Mesendoderm (in vitro differentiated cells): ENCODE measurements at regions not wholly inside any gene's neighbourhood (a gene's known extent, or its start where the extent isn't known, plus 50 kb on each side); places are given as distances from the start of the nearest gene placed in this dataset.

ENCODE experiments used
- DNase-seq: peaks from one replicate; pipeline ENCODE4 v3.0.0; 2013
- H2AK5ac ChIP-seq: 2 replicates; pipeline ENCODE4 v1.6.1; 2013; ENCODE audit warnings: low read length, inconsistent platforms
- H2BK120ac ChIP-seq: 2 replicates; pipeline ENCODE4 v1.6.1; 2013; ENCODE audit warnings: low read depth, mild to moderate bottlenecking, low read length, moderate library complexity, mixed read lengths
- H2BK15ac ChIP-seq: replicated peaks from 2 replicates; pipeline ENCODE4 v1.6.1; 2013; ENCODE audit warnings: low read depth, mild to moderate bottlenecking, moderate library complexity
- H2BK5ac ChIP-seq: 2 replicates; pipeline ENCODE4 v1.6.1; 2013; ENCODE audit warnings: low read length, inconsistent platforms
- H3K18ac ChIP-seq: 2 replicates; pipeline ENCODE4 v1.6.1; 2013; ENCODE audit warnings: mild to moderate bottlenecking, low read length, mixed read lengths
- H3K23ac ChIP-seq: one replicate; pipeline ENCODE4 v1.6.1; 2013; ENCODE audit warnings: low read length
- H3K27ac ChIP-seq: 2 replicates; pipeline ENCODE4 v1.5.1; 2013; ENCODE audit warnings: low read depth, mild to moderate bottlenecking, inconsistent platforms, low read length, moderate library complexity
- H3K27me3 ChIP-seq: 2 replicates; pipeline ENCODE4 v1.6.1; 2013; ENCODE audit warnings: low read length, control low read depth, mild to moderate bottlenecking, inconsistent platforms; ENCODE audit not compliant: insufficient read depth, poor library complexity
- H3K36me3 ChIP-seq: 2 replicates; pipeline ENCODE4 v1.6.1; 2013; ENCODE audit warnings: low read length, inconsistent platforms; ENCODE audit not compliant: control insufficient read depth, insufficient read depth
- H3K4ac ChIP-seq: one replicate; pipeline ENCODE4 v1.6.1; 2013; ENCODE audit warnings: low read depth, mild to moderate bottlenecking, low read length, moderate library complexity
- H3K4me1 ChIP-seq: 2 replicates; pipeline ENCODE4 v1.6.1; 2013; ENCODE audit warnings: low read depth, low read length, inconsistent platforms; ENCODE audit not compliant: control insufficient read depth
- H3K4me2 ChIP-seq: 2 replicates; pipeline ENCODE4 v1.6.1; 2013; ENCODE audit warnings: low read length
- H3K4me3 ChIP-seq: 2 replicates; pipeline ENCODE4 v1.5.1; 2013; ENCODE audit warnings: mild to moderate bottlenecking, low read length
- H3K56ac ChIP-seq: one replicate; pipeline ENCODE4 v1.6.1; 2013; ENCODE audit warnings: low read length
- H3K79me1 ChIP-seq: 2 replicates; pipeline ENCODE4 v1.6.1; 2013; ENCODE audit warnings: low read length, inconsistent platforms
- H3K79me2 ChIP-seq: 2 replicates; pipeline ENCODE4 v1.6.1; 2013; ENCODE audit warnings: mild to moderate bottlenecking, low read length; ENCODE audit not compliant: control insufficient read depth, insufficient read depth
- H3K9ac ChIP-seq: 2 replicates; pipeline ENCODE4 v1.6.1; 2013; ENCODE audit warnings: low read length, inconsistent platforms
- H4K5ac ChIP-seq: one replicate; pipeline ENCODE4 v1.6.1; 2013; ENCODE audit warnings: low read length
- H4K8ac ChIP-seq: one replicate; pipeline ENCODE4 v1.6.1; 2013; ENCODE audit warnings: low read depth, mild to moderate bottlenecking, control low read depth, low read length, moderate library complexity
- WGBS: extraction: QIAGEN DNeasy Blood & Tissue Kit; methylation state at CpG from one replicate; pipeline ENCODE4 v1.1.7; 2013; ENCODE audit warnings: low lambda C conversion rate, missing lambda C conversion rate; ENCODE audit not compliant: insufficient coverage; ENCODE audit errors: extremely low coverage; 5-methylcytosine and 5-hydroxymethylcytosine counted together

- no peak overlapping the region for H3K4ac ChIP-seq
- no peak overlapping the region for H3K56ac ChIP-seq
- DNase-seq, result peak; percentile 15
- no peaks in the 10 kb centered on the region for H3K36me3 ChIP-seq
- H3K23ac ChIP-seq, result no peak overlapping the region
- H2BK120ac ChIP-seq, result no peak overlapping the region
- H3K27me3 ChIP-seq, result no peaks in the 10 kb centered on the region
- no peak overlapping the region for H3K27ac ChIP-seq
- no CpG with 5 or more reads among the region's 17 CpGs for WGBS
- no peak overlapping the region for H3K4me2 ChIP-seq
- H3K4me3 ChIP-seq, result no peak overlapping the region
- no peaks in the 10 kb centered on the region for H3K4me1 ChIP-seq
- H2BK5ac ChIP-seq, result no peak overlapping the region
- H4K8ac ChIP-seq, result no peak overlapping the region
- H2AK5ac ChIP-seq, result no peak overlapping the region
- no peak overlapping the region for H3K9ac ChIP-seq
- no peak overlapping the region for H2BK15ac ChIP-seq
- H3K18ac ChIP-seq, result no peak overlapping the region
- H3K79me1 ChIP-seq, result no peaks in the 10 kb centered on the region
- H3K79me2 ChIP-seq, result no peaks in the 10 kb centered on the region
- H4K5ac ChIP-seq, result no peak overlapping the region
Measured at GRCh38 chr11:64447831-64448598, 89.1 kb downstream of the RPS6KA4 start.

- no peaks in the 10 kb centered on the region for H3K27me3 ChIP-seq
- peak; percentile 87 for DNase-seq
- no CpG with 5 or more reads among the region's 37 CpGs for WGBS
- H3K9ac ChIP-seq, result no peak overlapping the region
- H3K27ac ChIP-seq, result no peak overlapping the region
- H2AK5ac ChIP-seq, result no peak overlapping the region
- H3K4me3 ChIP-seq, result no peak overlapping the region
- H3K18ac ChIP-seq, result no peak overlapping the region
- H3K36me3 ChIP-seq, result no peaks in the 10 kb centered on the region
- H3K4ac ChIP-seq, result no peak overlapping the region
- no peak overlapping the region for H2BK5ac ChIP-seq
- H2BK15ac ChIP-seq, result no peak overlapping the region
- H3K79me1 ChIP-seq, result no peaks in the 10 kb centered on the region
- H3K56ac ChIP-seq, result no peak overlapping the region
- H2BK120ac ChIP-seq, result no peak overlapping the region
- H3K79me2 ChIP-seq, result no peaks in the 10 kb centered on the region
- H3K23ac ChIP-seq, result no peak overlapping the region
- no peaks in the 10 kb centered on the region for H3K4me1 ChIP-seq
- peak overlapping the region; percentile 71 for H3K4me2 ChIP-seq
- no peak overlapping the region for H4K8ac ChIP-seq
- no peak overlapping the region for H4K5ac ChIP-seq
Measured at GRCh38 chr11:64448599-64449380, 89.8 kb downstream of the RPS6KA4 start.

DNA sequence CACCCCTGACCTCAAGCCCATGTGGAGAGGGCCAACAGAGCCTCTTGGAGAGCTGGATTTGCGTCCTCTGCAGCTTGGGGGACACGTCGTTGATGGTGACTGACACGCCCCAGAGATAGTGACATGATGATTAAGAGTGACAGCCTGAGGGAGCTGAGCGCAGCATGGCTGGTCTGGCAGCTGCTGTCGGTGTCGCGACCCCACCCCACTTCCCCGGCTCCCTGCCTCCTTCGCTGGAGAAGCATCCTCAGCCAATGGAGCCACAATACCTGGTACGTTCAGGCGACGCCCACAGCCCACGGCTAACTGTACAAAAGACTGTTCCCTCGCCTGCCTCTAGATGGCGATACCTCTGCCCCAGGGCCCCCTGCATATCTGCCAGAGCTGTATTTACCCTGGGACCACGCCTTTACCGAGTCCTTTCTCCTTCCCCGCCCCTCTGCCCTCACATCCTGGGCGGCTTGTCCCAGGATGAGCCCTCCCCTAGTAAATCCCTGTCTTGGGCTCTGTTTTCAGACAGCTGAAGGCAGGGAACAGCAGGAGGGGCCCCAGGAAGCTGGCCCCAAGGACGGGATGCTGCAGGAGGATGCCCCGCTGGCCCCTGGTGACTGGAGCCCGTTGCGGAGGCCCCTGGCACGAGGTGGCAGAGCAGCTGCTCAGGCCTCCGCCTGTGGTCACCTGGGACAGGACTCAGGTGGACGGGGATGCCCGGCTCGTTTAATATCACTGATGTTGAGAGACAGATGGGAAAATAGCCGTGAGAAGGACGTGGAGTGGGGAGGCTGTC, 90.6 kb downstream of the RPS6KA4 start:
- no peak overlapping the region for H2BK120ac ChIP-seq
- no peak overlapping the region for H4K8ac ChIP-seq
- no peaks in the 10 kb centered on the region for H3K27me3 ChIP-seq
- H4K5ac ChIP-seq, result no peak overlapping the region
- peak; percentile 93 for DNase-seq
- no peak overlapping the region for H2BK5ac ChIP-seq
- no peak overlapping the region for H3K18ac ChIP-seq
- no peak overlapping the region for H3K27ac ChIP-seq
- no peak overlapping the region for H3K4me3 ChIP-seq
- H3K4me2 ChIP-seq, result peak overlapping the region; percentile 71
- H3K9ac ChIP-seq, result no peak overlapping the region
- H2BK15ac ChIP-seq, result no peak overlapping the region
- no peak overlapping the region for H3K23ac ChIP-seq
- H3K36me3 ChIP-seq, result no peaks in the 10 kb centered on the region
- H3K4me1 ChIP-seq, result no peaks in the 10 kb centered on the region
- H3K4ac ChIP-seq, result no peak overlapping the region
- no CpG with 5 or more reads among the region's 31 CpGs for whole genome bisulfite sequencing
- H3K79me1 ChIP-seq, result no peaks in the 10 kb centered on the region
- H2AK5ac ChIP-seq, result no peak overlapping the region
- no peaks in the 10 kb centered on the region for H3K79me2 ChIP-seq
- no peak overlapping the region for H3K56ac ChIP-seq

GRCh38 chr11:64450168-64450560, 91.2 kb downstream of the RPS6KA4 start:
- H2BK5ac ChIP-seq, result no peak overlapping the region
- WGBS, result no CpG with 5 or more reads among the region's 2 CpGs

DNA sequence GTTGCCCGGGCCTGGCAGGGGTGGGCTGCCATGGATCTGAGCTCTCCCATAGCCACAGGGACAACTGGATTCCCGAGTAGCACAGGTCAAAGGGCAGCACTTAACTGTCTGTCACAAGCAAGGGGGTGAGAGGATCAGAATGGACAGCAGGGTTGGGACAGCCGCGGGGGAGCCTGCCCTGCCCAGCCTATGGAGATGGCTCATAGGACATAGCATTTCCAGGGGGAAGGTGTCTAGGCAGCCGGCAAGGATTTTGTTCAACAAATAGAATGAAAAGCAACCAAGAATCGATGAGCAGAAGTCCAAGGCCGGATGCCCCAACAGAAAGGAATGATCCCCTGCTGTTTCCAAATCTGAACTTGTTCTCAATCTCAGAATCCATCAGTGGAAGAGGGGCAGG, 92.9 kb downstream of the RPS6KA4 start:
- Histone ChIP-seq H3K4me1 (no peaks in the 10 kb centered on the region), H3K4ac (no peak overlapping the region), H3K18ac (no peak overlapping the region), H3K4me3 (no peak overlapping the region), H3K56ac (no peak overlapping the region), H3K23ac (no peak overlapping the region), H4K8ac (no peak overlapping the region), H3K79me1 (no peaks in the 10 kb centered on the region), H2AK5ac (no peak overlapping the region), H3K4me2 (no peak overlapping the region), H2BK15ac (no peak overlapping the region), H2BK5ac (no peak overlapping the region), H2BK120ac (no peak overlapping the region), H3K9ac (no peak overlapping the region), H4K5ac (no peak overlapping the region), H3K27ac (no peak overlapping the region), H3K79me2 (no peaks in the 10 kb centered on the region), H3K27me3 (no peaks in the 10 kb centered on the region), H3K36me3 (no peaks in the 10 kb centered on the region)
- DNase-seq, result no peak
- WGBS, result no CpG with 5 or more reads among the region's 7 CpGs

More at GRCh38 chr11:64450168-64450560, 91.2 kb downstream of the RPS6KA4 start:
- Histone ChIP-seq H4K5ac (no peak overlapping the region), H2AK5ac (no peak overlapping the region), H3K4me1 (no peaks in the 10 kb centered on the region), H3K4me2 (no peak overlapping the region), H3K23ac (no peak overlapping the region), H3K36me3 (no peaks in the 10 kb centered on the region), H3K4me3 (no peak overlapping the region), H3K79me2 (no peaks in the 10 kb centered on the region), H3K79me1 (no peaks in the 10 kb centered on the region), H3K9ac (no peak overlapping the region), H3K27ac (no peak overlapping the region), H3K4ac (no peak overlapping the region), H4K8ac (no peak overlapping the region), H3K18ac (no peak overlapping the region), H3K56ac (no peak overlapping the region), H2BK120ac (no peak overlapping the region), H3K27me3 (no peaks in the 10 kb centered on the region), H2BK15ac (no peak overlapping the region)
- no peak for DNase-seq
